BLaER1 (cell line): ENCODE measurements at regions not wholly inside any gene's neighbourhood (a gene's known extent, or its start where the extent isn't known, plus 50 kb on each side); places are given as distances from the start of the nearest gene placed in this dataset.

Source experiments
- H3K27ac ChIP-seq: shearing (Covaris generic); formaldehyde crosslinking; 2 replicates; pipeline ENCODE4 v1.8.1; 2022
- H3K27me3 ChIP-seq: shearing (Covaris generic); formaldehyde crosslinking; 2 replicates; pipeline ENCODE4 v1.8.1; 2022
- H3K36me3 ChIP-seq: shearing (Covaris generic); formaldehyde crosslinking; 2 replicates; pipeline ENCODE4 v1.8.1; 2022
- H3K4me1 ChIP-seq: shearing (Covaris generic); formaldehyde crosslinking; 2 replicates; pipeline ENCODE4 v1.8.1; 2022
- H3K4me2 ChIP-seq: shearing (Covaris generic); formaldehyde crosslinking; 2 replicates; pipeline ENCODE4 v1.8.1; 2022
- H3K4me3 ChIP-seq: shearing (Covaris generic); formaldehyde crosslinking; 2 replicates; pipeline ENCODE4 v1.8.1; 2022
- H3K9ac ChIP-seq: shearing (Covaris generic); formaldehyde crosslinking; 2 replicates; pipeline ENCODE4 v1.8.1; 2022
- H3K9me3 ChIP-seq: shearing (Covaris generic); formaldehyde crosslinking; 2 replicates; pipeline ENCODE4 v1.8.1; 2022
- H4K20me1 ChIP-seq: shearing (Covaris generic); formaldehyde crosslinking; 2 replicates; pipeline ENCODE4 v1.8.1; 2022
- Cebpa-rat ChIP-seq: shearing (Covaris generic); IDR thresholded peaks from 2 replicates; pipeline ENCODE4 v1.8.1; 2022

GRCh38 chr12:28130234-28130624, 60.0 kb upstream of the CCDC91 start:
- Histone ChIP-seq H3K4me3 (no peak overlapping the region), H3K9ac (no peak overlapping the region), H3K9me3 (no peaks in the 10 kb centered on the region), H3K36me3 (no peaks in the 10 kb centered on the region), H3K4me1 (no peaks in the 10 kb centered on the region), H3K27me3 (no peaks in the 10 kb centered on the region), H4K20me1 (no peaks in the 10 kb centered on the region), H3K4me2 (no peak overlapping the region), H3K27ac (no peak overlapping the region)
- TF ChIP-seq Cebpa-rat, result no peak

GRCh38 chr12:28130625-28131598, 59.3 kb upstream of the CCDC91 start:
- H3K4me1 ChIP-seq, result no peaks in the 10 kb centered on the region
- no peaks in the 10 kb centered on the region for H4K20me1 ChIP-seq
- no peaks in the 10 kb centered on the region for H3K36me3 ChIP-seq
- H3K27me3 ChIP-seq, result no peaks in the 10 kb centered on the region
- no peak overlapping the region for H3K9ac ChIP-seq
- no peak for TF ChIP-seq Cebpa-rat
- no peak overlapping the region for H3K27ac ChIP-seq
- H3K4me2 ChIP-seq, result no peak overlapping the region
- H3K9me3 ChIP-seq, result no peaks in the 10 kb centered on the region
- no peak overlapping the region for H3K4me3 ChIP-seq

- no peaks in the 10 kb centered on the region for H3K9me3 ChIP-seq
- H3K4me3 ChIP-seq, result no peak overlapping the region
- no peaks in the 10 kb centered on the region for H3K4me1 ChIP-seq
- no peaks in the 10 kb centered on the region for H3K36me3 ChIP-seq
- H3K27me3 ChIP-seq, result no peaks in the 10 kb centered on the region
- H3K27ac ChIP-seq, result no peak overlapping the region
- no peaks in the 10 kb centered on the region for H4K20me1 ChIP-seq
- H3K9ac ChIP-seq, result no peak overlapping the region
- no peak for TF ChIP-seq Cebpa-rat
- no peak overlapping the region for H3K4me2 ChIP-seq
Measured at GRCh38 chr12:28132398-28132797, 57.9 kb upstream of the CCDC91 start.

- no peaks in the 10 kb centered on the region for H3K27me3 ChIP-seq
- no peaks in the 10 kb centered on the region for H3K36me3 ChIP-seq
- no peak overlapping the region for H3K27ac ChIP-seq
- no peaks in the 10 kb centered on the region for H3K9me3 ChIP-seq
- H3K4me1 ChIP-seq, result no peaks in the 10 kb centered on the region
- TF ChIP-seq Cebpa-rat, result no peak
- no peak overlapping the region for H3K9ac ChIP-seq
- no peak overlapping the region for H3K4me2 ChIP-seq
- H4K20me1 ChIP-seq, result no peaks in the 10 kb centered on the region
- no peak overlapping the region for H3K4me3 ChIP-seq
Measured at GRCh38 chr12:28135801-28136439, 54.3 kb upstream of the CCDC91 start.

- Histone ChIP-seq H3K36me3 (no peaks in the 10 kb centered on the region), H3K4me1 (no peaks in the 10 kb centered on the region), H4K20me1 (no peaks in the 10 kb centered on the region), H3K4me2 (no peak overlapping the region), H3K9ac (no peak overlapping the region), H3K9me3 (no peaks in the 10 kb centered on the region), H3K27me3 (no peaks in the 10 kb centered on the region), H3K4me3 (no peak overlapping the region), H3K27ac (no peak overlapping the region)
- no peak for TF ChIP-seq Cebpa-rat
Measured at GRCh38 chr12:28137414-28137813, 52.8 kb upstream of the CCDC91 start.

- no peaks in the 10 kb centered on the region for H3K27me3 ChIP-seq
- no peaks in the 10 kb centered on the region for H3K4me1 ChIP-seq
- no peak overlapping the region for H3K9ac ChIP-seq
- H3K4me3 ChIP-seq, result no peak overlapping the region
- H3K9me3 ChIP-seq, result no peaks in the 10 kb centered on the region
- no peaks in the 10 kb centered on the region for H3K36me3 ChIP-seq
- no peaks in the 10 kb centered on the region for H4K20me1 ChIP-seq
- no peak overlapping the region for H3K27ac ChIP-seq
- H3K4me2 ChIP-seq, result no peak overlapping the region
- TF ChIP-seq Cebpa-rat, result no peak
Measured at GRCh38 chr12:28140404-28140803, 49.9 kb upstream of the CCDC91 start.
